BE2C (cell line): ENCODE measurements at regions not wholly inside any gene's neighbourhood (a gene's known extent, or its start where the extent isn't known, plus 50 kb on each side); places are given as distances from the start of the nearest gene placed in this dataset.

ENCODE experiments used
- DNase-seq: peaks from one replicate; pipeline ENCODE4 v3.0.0-alpha.2; 2020
- H3K27me3 ChIP-seq: fragments of 250-450 bp; sonication (Bioruptor Pico); 2 replicates; pipeline ENCODE4 v1.5.1; 2020; ENCODE audit warnings: mild to moderate bottlenecking
- H3K36me3 ChIP-seq: fragments of 250-450 bp; sonication (Bioruptor Pico); 2 replicates; pipeline ENCODE4 v1.5.1; 2020; ENCODE audit warnings: mild to moderate bottlenecking
- H3K4me1 ChIP-seq: fragments of 250-450 bp; sonication (Bioruptor Pico); 2 replicates; pipeline ENCODE4 v1.5.1; 2020
- H3K4me3 ChIP-seq: 2 replicates; pipeline ENCODE4 v1.5.1; 2011; ENCODE audit warnings: low read depth, low read length
- H3K9me3 ChIP-seq: fragments of 250-450 bp; sonication (Bioruptor Pico); 2 replicates; pipeline ENCODE4 v1.5.1; 2020
- CTCF ChIP-seq: IDR thresholded peaks from 2 replicates; pipeline ENCODE4 v1.5.1; 2012; ENCODE audit warnings: mild to moderate bottlenecking, low read depth, low read length

- Histone ChIP-seq H3K4me3 (no peak overlapping the region), H3K9me3 (no peaks in the 10 kb centered on the region), H3K36me3 (no peaks in the 10 kb centered on the region), H3K4me1 (no peaks in the 10 kb centered on the region), H3K27me3 (no peaks in the 10 kb centered on the region)
- TF ChIP-seq CTCF = no peak
- no peak for DNase-seq
Measured at GRCh38 chr6:84536885-84537638, 227.3 kb downstream of the TBX18 start.

DNA sequence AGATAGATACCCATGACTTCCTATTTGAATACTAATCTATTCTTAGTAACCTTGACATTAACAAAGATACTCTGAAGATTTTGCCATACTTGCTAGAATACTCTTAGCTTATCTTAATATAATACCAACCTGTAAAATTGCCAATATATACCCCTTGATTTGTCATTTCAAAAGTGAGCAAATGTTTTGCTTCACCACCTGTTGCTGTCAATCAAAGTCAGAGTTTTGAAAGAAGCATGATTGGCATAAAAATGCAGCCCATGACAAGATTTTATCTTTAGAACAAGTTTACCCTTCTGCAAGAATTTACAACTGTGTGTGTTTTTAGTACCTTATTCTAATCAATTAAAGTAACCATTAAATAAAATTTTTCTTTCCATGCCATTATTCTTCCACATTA, 236.2 kb downstream of the TBX18 start:
- H3K9me3 ChIP-seq = no peaks in the 10 kb centered on the region
- no peak for TF ChIP-seq CTCF
- no peaks in the 10 kb centered on the region for H3K36me3 ChIP-seq
- DNase-seq = no peak
- H3K4me3 ChIP-seq = no peak overlapping the region
- H3K27me3 ChIP-seq = no peaks in the 10 kb centered on the region; the same call in 1 of the 2 replicates
- no peaks in the 10 kb centered on the region for H3K4me1 ChIP-seq

GRCh38 chr6:84526631-84527030, 237.8 kb downstream of the TBX18 start:
- no peaks in the 10 kb centered on the region for H3K4me1 ChIP-seq
- H3K36me3 ChIP-seq = no peaks in the 10 kb centered on the region
- H3K27me3 ChIP-seq = no peaks in the 10 kb centered on the region; the same call in 1 of the 2 replicates
- H3K9me3 ChIP-seq = no peaks in the 10 kb centered on the region
- TF ChIP-seq CTCF = no peak
- no peak for DNase-seq
- H3K4me3 ChIP-seq = no peak overlapping the region

GRCh38 chr6:84525907-84526306, 238.5 kb downstream of the TBX18 start:
- TF ChIP-seq CTCF = no peak
- no peaks in the 10 kb centered on the region; the same call in 1 of the 2 replicates for H3K27me3 ChIP-seq
- H3K9me3 ChIP-seq = no peaks in the 10 kb centered on the region

DNA sequence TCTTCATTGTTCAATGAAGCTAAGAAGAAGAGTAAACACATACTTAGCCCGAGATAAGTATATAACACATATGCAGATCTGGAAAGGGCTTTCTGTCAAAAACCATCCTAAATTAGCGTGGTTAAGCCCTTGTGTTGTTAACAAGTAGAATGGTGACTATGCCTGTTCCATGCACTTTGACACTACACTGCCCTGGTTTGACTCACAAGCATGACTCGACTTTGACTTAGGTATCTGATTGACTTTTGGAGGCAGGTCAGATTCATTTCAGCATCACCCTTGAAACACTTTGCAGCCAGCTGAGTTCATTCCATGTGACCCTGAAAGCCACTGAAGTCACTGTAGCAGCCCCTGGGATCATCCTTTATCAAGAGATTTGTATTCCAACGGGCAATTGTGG, 239.8 kb downstream of the TBX18 start:
- Histone ChIP-seq H3K36me3 (no peaks in the 10 kb centered on the region), H3K4me3 (no peak overlapping the region), H3K4me1 (no peaks in the 10 kb centered on the region), H3K9me3 (no peaks in the 10 kb centered on the region), H3K27me3 (no peaks in the 10 kb centered on the region; the same call in 1 of the 2 replicates)
- TF ChIP-seq CTCF = no peak
- no peak for DNase-seq

More at GRCh38 chr6:84525907-84526306, 238.5 kb downstream of the TBX18 start:
- no peak for DNase-seq
- no peaks in the 10 kb centered on the region for H3K36me3 ChIP-seq
- H3K4me1 ChIP-seq = no peaks in the 10 kb centered on the region
- H3K4me3 ChIP-seq = no peak overlapping the region

GRCh38 chr6:84522135-84522549, 242.3 kb downstream of the TBX18 start:
- Histone ChIP-seq H3K4me3 (no peak overlapping the region), H3K27me3 (no peaks in the 10 kb centered on the region), H3K36me3 (no peaks in the 10 kb centered on the region), H3K9me3 (no peaks in the 10 kb centered on the region), H3K4me1 (no peaks in the 10 kb centered on the region)
- no peak for TF ChIP-seq CTCF
- no peak for DNase-seq
